GM19239 (cell line): ENCODE measurements at regions not wholly inside any gene's neighbourhood (a gene's known extent, or its start where the extent isn't known, plus 50 kb on each side); places are given as distances from the start of the nearest gene placed in this dataset.

Experiments used
- DNase-seq: peaks from one replicate; pipeline ENCODE4 v3.0.0; 2011; ENCODE audit warnings: low spot score; ENCODE audit not compliant: insufficient read length
- FAIRE-seq: peaks from 2 replicates; lab custom pipeline; 2011; peaks lifted over from hg19 to GRCh38; lab: Jason Lieb, UNC

- FAIRE-seq (no peak), DNase-seq (no peak)
Measured at GRCh38 chr4:122297694-122298093, 81.1 kb upstream of the ADAD1 start.

- DNase-seq (no peak), FAIRE-seq (no peak)
Measured at GRCh38 chr4:122300776-122301175, 78.0 kb upstream of the ADAD1 start.

GRCh38 chr4:122305853-122306252, 73.0 kb upstream of the ADAD1 start:
- DNase-seq, result no peak
- no peak for FAIRE-seq

GRCh38 chr4:122309988-122310626, 68.7 kb upstream of the ADAD1 start:
- FAIRE-seq (no peak), DNase-seq (no peak)

- DNase-seq (no peak), FAIRE-seq (no peak)
Measured at GRCh38 chr4:122313006-122313646, 65.7 kb upstream of the ADAD1 start.

GRCh38 chr4:122326908-122327307, 51.9 kb upstream of the ADAD1 start:
- peak; percentile 28 for FAIRE-seq
- DNase-seq, result no peak

GRCh38 chr4:122328893-122329292, 49.9 kb upstream of the ADAD1 start:
- FAIRE-seq (no peak), DNase-seq (no peak)
